Panc1 (cell line): ENCODE measurements at regions not wholly inside any gene's neighbourhood (a gene's known extent, or its start where the extent isn't known, plus 50 kb on each side); places are given as distances from the start of the nearest gene placed in this dataset.

ENCODE experiments used
- POLR2AphosphoS5 ChIP-seq: IDR thresholded peaks from 2 replicates; pipeline ENCODE4 v1.6.1; 2012; ENCODE audit warnings: mild to moderate bottlenecking, low read depth, low read length, moderate library complexity
- SIN3A ChIP-seq: IDR thresholded peaks from 2 replicates; pipeline ENCODE4 v1.6.1; 2012; ENCODE audit warnings: low read depth, mild to moderate bottlenecking, low read length, moderate library complexity, borderline replicate concordance; ENCODE audit not compliant: insufficient read depth
- TCF7L2 ChIP-seq: IDR thresholded peaks from 2 replicates; pipeline ENCODE4 v1.6.1; 2011; ENCODE audit warnings: mild to moderate bottlenecking, low read depth, low read length, inconsistent platforms
- TF ChIP-seq, protein P1 (sequence below): fragments of 450-650 bp; IDR thresholded peaks from 2 replicates; pipeline ENCODE4 v1.5.1; 2017; ENCODE audit warnings: mild to moderate bottlenecking
- TF ChIP-seq, protein P2 (sequence below), 2 experiments: IDR thresholded peaks; 2 replicates each; pipeline ENCODE4 v1.6.1; 2011 to 2012; ENCODE audit warnings: low read depth in 2 of 2, control low read depth in 1 of 2, low read length in 1 of 2, mild to moderate bottlenecking in 1 of 2, moderate library complexity in 1 of 2; ENCODE audit not compliant: insufficient read depth in 1 of 2

DNA sequence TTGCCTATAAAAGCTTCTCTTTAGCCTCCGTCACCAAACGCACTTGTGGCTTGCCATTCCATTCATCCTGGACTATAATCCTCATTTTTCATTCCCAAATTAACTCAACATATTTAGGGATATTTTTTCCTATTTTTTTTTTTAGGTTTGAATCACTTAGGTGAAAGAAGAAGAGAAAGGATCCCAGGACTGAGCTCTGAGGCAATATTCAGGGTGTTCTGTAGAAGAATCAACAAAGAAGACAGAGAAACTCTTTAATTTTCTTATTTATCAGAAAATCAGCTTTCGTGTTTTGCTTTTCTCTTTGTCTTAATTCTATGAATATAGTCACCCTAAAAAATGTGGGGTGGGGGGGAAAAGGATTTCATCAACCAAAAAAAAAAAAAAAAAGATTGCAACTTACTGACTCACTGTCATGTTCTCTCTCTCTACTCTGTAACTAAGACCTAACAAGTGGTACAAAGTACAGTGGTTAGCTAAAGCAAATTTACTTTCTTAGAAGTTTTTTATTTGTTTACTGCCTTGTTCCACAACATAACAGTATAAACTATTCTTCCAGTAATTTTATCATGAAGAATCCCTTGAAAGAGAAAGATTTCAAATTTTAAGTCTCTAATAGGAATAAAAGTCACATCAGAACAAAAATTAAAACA lies 272.0 kb downstream of the DHX15 start:
- TF ChIP-seq POLR2AphosphoS5 (no peak), SIN3A (no peak), TCF7L2 (no peak)
- TF ChIP-seq, protein P1, sequence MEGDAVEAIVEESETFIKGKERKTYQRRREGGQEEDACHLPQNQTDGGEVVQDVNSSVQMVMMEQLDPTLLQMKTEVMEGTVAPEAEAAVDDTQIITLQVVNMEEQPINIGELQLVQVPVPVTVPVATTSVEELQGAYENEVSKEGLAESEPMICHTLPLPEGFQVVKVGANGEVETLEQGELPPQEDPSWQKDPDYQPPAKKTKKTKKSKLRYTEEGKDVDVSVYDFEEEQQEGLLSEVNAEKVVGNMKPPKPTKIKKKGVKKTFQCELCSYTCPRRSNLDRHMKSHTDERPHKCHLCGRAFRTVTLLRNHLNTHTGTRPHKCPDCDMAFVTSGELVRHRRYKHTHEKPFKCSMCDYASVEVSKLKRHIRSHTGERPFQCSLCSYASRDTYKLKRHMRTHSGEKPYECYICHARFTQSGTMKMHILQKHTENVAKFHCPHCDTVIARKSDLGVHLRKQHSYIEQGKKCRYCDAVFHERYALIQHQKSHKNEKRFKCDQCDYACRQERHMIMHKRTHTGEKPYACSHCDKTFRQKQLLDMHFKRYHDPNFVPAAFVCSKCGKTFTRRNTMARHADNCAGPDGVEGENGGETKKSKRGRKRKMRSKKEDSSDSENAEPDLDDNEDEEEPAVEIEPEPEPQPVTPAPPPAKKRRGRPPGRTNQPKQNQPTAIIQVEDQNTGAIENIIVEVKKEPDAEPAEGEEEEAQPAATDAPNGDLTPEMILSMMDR, result no peak
- TF ChIP-seq, protein P2, sequence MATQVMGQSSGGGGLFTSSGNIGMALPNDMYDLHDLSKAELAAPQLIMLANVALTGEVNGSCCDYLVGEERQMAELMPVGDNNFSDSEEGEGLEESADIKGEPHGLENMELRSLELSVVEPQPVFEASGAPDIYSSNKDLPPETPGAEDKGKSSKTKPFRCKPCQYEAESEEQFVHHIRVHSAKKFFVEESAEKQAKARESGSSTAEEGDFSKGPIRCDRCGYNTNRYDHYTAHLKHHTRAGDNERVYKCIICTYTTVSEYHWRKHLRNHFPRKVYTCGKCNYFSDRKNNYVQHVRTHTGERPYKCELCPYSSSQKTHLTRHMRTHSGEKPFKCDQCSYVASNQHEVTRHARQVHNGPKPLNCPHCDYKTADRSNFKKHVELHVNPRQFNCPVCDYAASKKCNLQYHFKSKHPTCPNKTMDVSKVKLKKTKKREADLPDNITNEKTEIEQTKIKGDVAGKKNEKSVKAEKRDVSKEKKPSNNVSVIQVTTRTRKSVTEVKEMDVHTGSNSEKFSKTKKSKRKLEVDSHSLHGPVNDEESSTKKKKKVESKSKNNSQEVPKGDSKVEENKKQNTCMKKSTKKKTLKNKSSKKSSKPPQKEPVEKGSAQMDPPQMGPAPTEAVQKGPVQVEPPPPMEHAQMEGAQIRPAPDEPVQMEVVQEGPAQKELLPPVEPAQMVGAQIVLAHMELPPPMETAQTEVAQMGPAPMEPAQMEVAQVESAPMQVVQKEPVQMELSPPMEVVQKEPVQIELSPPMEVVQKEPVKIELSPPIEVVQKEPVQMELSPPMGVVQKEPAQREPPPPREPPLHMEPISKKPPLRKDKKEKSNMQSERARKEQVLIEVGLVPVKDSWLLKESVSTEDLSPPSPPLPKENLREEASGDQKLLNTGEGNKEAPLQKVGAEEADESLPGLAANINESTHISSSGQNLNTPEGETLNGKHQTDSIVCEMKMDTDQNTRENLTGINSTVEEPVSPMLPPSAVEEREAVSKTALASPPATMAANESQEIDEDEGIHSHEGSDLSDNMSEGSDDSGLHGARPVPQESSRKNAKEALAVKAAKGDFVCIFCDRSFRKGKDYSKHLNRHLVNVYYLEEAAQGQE (IDR thresholded peaks at IDR 0.05; ENCODE audit: insufficient read depth in 1 of 2, low read depth in 2 of 2, low read length in 1 of 2), result no peak
